ENCODE measurements at regions not wholly inside any gene's neighbourhood (a gene's known extent, or its start where the extent isn't known, plus 50 kb on each side); places are given as distances from the start of the nearest gene placed in this dataset.

GRCh38 chr5:125376059-125376641, 629.7 kb upstream of the ZNF608 start:
- TF ChIP-seq CTCF (IDR thresholded peaks at IDR 0.05) (no peak), POLR2A (IDR thresholded peaks at IDR 0.05; ENCODE audit: low read depth) (no peak), POLR2AphosphoS5 (IDR thresholded peaks at IDR 0.05) (no peak), EP300 (IDR thresholded peaks at IDR 0.05) (no peak)

All from esophagus muscularis mucosa (tissue), 4 donors.